ENCODE measurements at regions not wholly inside any gene's neighbourhood (a gene's known extent, or its start where the extent isn't known, plus 50 kb on each side); places are given as distances from the start of the nearest gene placed in this dataset.
"Not testable (repeated sequence)": the region's sequence is repeated elsewhere in the genome, so short reads cannot be mapped to it uniquely, and the experiment has no call there.

GRCh38 chr13:44312834-44313551, 60.6 kb upstream of the SERP2 start:
- DNase-seq, result no peak

- DNase-seq, result no peak
Measured at GRCh38 chr13:44313674-44314073, 60.0 kb upstream of the SERP2 start.

GRCh38 chr13:44314160-44314559, 59.5 kb upstream of the SERP2 start:
- not testable (repeated sequence) for DNase-seq

GRCh38 chr13:44317752-44318151, 55.9 kb upstream of the SERP2 start:
- DNase-seq, result no peak

- DNase-seq, result no peak
Measured at GRCh38 chr13:44318161-44318560, 55.5 kb upstream of the SERP2 start.

- DNase-seq, result no peak
Measured at GRCh38 chr13:44320611-44321010, 53.0 kb upstream of the SERP2 start.

GRCh38 chr13:44321961-44322360, 51.7 kb upstream of the SERP2 start:
- DNase-seq, result no peak

GRCh38 chr13:44322928-44323327, 50.7 kb upstream of the SERP2 start:
- no peak for DNase-seq

GRCh38 chr13:44323754-44324153, 49.9 kb upstream of the SERP2 start:
- DNase-seq, result no peak

Measured in CD4-positive, alpha-beta T cell treated with Interferon gamma for 1 hour (primary cell).